Osteocyte (in vitro differentiated cells): ENCODE measurements at regions not wholly inside any gene's neighbourhood (a gene's known extent, or its start where the extent isn't known, plus 50 kb on each side); places are given as distances from the start of the nearest gene placed in this dataset.

Experiments
- DNase-seq: peaks from one replicate; pipeline ENCODE4 v3.0.0; 2021; ENCODE audit warnings: mixed read lengths; ENCODE audit not compliant: unreplicated experiment; ENCODE audit errors: extremely low spot score
- H3K27ac Mint-ChIP-seq: one replicate; pipeline ENCODE4 v1.8.0; 2021; ENCODE audit warnings: mild to moderate bottlenecking, mixed read lengths; ENCODE audit not compliant: unreplicated experiment
- H3K27me3 Mint-ChIP-seq: one replicate; pipeline ENCODE4 v1.8.0; 2021; ENCODE audit warnings: mixed read lengths; ENCODE audit not compliant: unreplicated experiment
- H3K36me3 Mint-ChIP-seq: one replicate; pipeline ENCODE4 v1.8.0; 2021; ENCODE audit warnings: mixed read lengths; ENCODE audit not compliant: unreplicated experiment
- H3K4me1 Mint-ChIP-seq: one replicate; pipeline ENCODE4 v1.8.0; 2021; ENCODE audit warnings: mixed read lengths; ENCODE audit not compliant: unreplicated experiment
- H3K4me3 Mint-ChIP-seq: one replicate; pipeline ENCODE4 v1.8.0; 2021; ENCODE audit warnings: mild to moderate bottlenecking, moderate library complexity, mixed read lengths; ENCODE audit not compliant: unreplicated experiment
- H3K9me3 Mint-ChIP-seq: one replicate; pipeline ENCODE4 v1.8.0; 2021; ENCODE audit warnings: mixed read lengths; ENCODE audit not compliant: unreplicated experiment
- TF ChIP-seq, protein P1 (sequence below): fragments of 200-600 bp; sonication (generic); IDR thresholded peaks from 2 replicates; pipeline ENCODE4 v1.5.0; 2021; ENCODE audit warnings: antibody characterized with exemption, mild to moderate bottlenecking, moderate library complexity

DNA sequence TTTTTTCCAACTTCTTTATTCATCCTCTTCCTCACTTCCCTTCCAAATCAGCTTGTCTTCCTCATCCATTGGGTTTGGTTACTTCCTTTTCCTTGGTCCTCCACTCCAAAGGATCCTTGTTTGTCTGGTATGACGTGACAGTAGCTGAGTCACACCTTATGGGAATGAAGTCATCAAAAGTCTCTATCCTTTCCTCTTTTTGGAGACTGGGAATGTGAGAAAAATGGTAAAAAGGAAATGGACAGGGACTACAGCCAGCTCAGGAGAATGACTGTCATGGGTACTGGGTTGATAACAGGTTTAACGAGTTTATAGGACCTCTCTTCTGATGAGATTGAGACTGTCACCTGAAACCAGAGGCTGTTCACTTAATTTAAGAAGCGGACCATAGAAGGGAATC, 76.2 kb upstream of the MYO10 start:
- Mint-ChIP-seq H3K36me3 (no peaks in the 10 kb centered on the region), H3K27ac (no peak overlapping the region), H3K9me3 (no peaks in the 10 kb centered on the region), H3K4me3 (no peak overlapping the region), H3K4me1 (no peaks in the 10 kb centered on the region), H3K27me3 (no peaks in the 10 kb centered on the region)
- DNase-seq, result no peak
- TF ChIP-seq, protein P1, sequence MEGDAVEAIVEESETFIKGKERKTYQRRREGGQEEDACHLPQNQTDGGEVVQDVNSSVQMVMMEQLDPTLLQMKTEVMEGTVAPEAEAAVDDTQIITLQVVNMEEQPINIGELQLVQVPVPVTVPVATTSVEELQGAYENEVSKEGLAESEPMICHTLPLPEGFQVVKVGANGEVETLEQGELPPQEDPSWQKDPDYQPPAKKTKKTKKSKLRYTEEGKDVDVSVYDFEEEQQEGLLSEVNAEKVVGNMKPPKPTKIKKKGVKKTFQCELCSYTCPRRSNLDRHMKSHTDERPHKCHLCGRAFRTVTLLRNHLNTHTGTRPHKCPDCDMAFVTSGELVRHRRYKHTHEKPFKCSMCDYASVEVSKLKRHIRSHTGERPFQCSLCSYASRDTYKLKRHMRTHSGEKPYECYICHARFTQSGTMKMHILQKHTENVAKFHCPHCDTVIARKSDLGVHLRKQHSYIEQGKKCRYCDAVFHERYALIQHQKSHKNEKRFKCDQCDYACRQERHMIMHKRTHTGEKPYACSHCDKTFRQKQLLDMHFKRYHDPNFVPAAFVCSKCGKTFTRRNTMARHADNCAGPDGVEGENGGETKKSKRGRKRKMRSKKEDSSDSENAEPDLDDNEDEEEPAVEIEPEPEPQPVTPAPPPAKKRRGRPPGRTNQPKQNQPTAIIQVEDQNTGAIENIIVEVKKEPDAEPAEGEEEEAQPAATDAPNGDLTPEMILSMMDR, result no peak

DNA sequence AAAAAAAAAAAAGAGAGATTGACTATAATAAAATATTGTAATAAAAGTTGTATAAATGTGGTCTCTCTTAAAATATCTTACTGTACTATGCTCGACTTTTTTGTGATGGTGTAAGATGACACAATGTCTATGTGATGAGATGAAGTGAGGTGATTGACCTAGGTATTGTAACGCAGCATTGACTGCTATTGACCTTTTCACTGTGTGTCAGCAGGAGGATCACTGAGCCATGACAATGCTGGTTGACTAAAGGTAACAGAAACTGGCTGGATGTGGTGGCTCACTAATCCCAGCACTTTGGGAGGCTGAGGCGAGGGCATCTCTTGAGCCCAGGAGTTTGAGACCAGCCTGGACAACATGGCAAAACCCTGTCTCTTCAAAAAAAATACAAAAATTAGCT, 78.6 kb upstream of the MYO10 start:
- no peak for DNase-seq
- Mint-ChIP-seq H3K9me3 (no peaks in the 10 kb centered on the region), H3K36me3 (no peaks in the 10 kb centered on the region), H3K27ac (no peak overlapping the region), H3K4me1 (no peaks in the 10 kb centered on the region), H3K4me3 (no peak overlapping the region), H3K27me3 (no peaks in the 10 kb centered on the region)
- TF ChIP-seq, protein P1, result no peak

DNA sequence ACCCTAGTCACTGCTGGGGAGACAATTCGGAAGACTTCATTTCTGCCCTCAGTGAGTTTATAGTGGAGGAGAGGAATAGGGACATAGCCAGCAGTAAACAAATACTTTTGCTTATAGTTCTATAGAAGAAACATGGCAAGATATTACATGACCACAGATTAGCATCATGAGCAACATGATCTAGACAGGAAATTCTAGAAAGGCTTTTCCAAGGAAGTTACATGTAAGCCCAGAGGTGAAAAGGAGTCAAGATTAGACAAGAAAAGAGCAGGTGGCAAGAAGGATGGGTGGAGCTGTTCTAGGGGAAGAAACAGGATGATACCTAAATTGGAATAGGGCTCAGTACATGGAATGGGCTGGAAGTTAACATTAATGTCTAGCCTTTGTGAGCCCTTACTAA, 82.8 kb upstream of the MYO10 start:
- Mint-ChIP-seq H3K36me3 (no peaks in the 10 kb centered on the region), H3K4me1 (peaks cover 28% of the 10 kb centered on the region)

DNA sequence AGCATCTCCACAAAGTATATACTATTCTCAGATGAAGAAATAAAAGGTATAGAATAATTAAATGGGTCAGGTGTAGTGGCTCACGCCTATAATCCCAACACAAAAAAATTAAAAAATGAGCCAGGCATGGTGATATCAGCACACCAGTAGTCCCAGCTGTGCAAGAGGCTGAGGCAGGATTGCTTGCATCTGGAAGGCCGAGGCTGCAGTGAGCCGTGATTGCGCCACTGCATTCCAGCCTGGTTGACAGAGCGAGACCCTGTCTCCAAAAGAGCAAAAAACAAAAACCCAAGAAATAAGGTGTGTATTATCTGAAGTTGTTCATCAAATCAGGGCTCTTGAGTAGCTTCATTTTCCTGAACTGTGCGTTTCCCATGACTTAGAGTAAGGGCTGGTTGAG, 83.2 kb upstream of the MYO10 start:
- H3K9me3 Mint-ChIP-seq, result no peaks in the 10 kb centered on the region

More for the DNA sequence above, 82.8 kb upstream of the MYO10 start:
- Mint-ChIP-seq H3K27ac (no peak overlapping the region), H3K9me3 (no peaks in the 10 kb centered on the region), H3K27me3 (no peaks in the 10 kb centered on the region), H3K4me3 (no peak overlapping the region)
- TF ChIP-seq, protein P1, result no peak
- DNase-seq, result no peak

DNA sequence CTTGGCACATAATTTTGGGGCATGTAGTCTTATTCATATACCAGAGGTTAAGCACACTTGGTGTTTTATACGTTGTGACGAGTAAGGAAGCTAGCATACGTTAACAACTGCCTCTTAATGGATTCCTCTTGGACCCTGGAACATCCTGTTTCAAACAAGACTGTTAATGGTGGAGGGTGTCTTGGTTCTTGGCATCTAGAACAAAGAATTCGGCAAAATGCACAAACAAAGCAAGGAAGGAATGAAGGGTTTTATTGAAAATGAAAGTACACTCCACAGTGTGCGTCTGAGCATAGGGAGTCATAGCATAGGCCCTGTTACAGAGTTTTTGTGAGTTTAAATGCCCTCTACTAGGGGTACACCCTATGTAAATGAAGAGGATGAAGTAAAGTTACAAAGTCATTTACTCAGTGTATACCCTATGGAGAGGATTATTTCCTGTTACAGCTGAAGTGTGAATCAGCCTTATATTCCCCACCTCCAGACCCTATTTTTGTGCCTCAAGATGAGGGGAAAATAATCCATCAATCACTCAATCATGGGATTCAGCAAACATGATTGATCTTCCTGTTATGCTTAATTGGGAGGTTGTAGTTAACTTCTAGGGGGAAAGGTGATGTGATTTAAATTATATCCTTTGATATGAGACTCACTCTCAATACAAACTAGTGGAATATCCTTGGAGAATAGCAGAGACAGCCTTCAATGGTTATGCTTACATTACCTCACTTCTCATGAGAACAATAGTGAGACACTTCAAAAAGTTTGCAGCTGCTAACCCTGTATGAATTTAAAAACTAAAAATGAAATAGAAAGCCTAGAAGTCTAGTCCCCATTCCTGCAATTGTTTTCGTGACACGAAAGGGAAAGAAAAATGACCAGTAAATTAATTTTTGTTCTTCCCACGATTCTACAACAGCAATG, 84.9 kb upstream of the MYO10 start:
- no peak for DNase-seq
- Mint-ChIP-seq H3K4me1 (peaks cover 40% of the 10 kb centered on the region), H3K27me3 (no peaks in the 10 kb centered on the region), H3K27ac (peak overlapping the region; percentile 74), H3K9me3 (no peaks in the 10 kb centered on the region), H3K4me3 (no peak overlapping the region), H3K36me3 (no peaks in the 10 kb centered on the region)
- TF ChIP-seq, protein P1, result no peak

More for the DNA sequence above, 83.2 kb upstream of the MYO10 start:
- Mint-ChIP-seq H3K4me1 (peaks cover 30% of the 10 kb centered on the region), H3K27me3 (no peaks in the 10 kb centered on the region), H3K4me3 (no peak overlapping the region), H3K36me3 (no peaks in the 10 kb centered on the region), H3K27ac (no peak overlapping the region)
- DNase-seq, result no peak
- TF ChIP-seq, protein P1, result no peak
